GM18868 (cell line): ENCODE measurements at regions not wholly inside any gene's neighbourhood (a gene's known extent, or its start where the extent isn't known, plus 50 kb on each side); places are given as distances from the start of the nearest gene placed in this dataset.

Experiments used
- ATAC-seq: cut with Tn5 transposase; IDR thresholded peaks from one replicate; pipeline ENCODE4 v1.9.1; 2021; ENCODE audit warnings: mild to moderate bottlenecking, moderate library complexity; ENCODE audit not compliant: unreplicated experiment

DNA sequence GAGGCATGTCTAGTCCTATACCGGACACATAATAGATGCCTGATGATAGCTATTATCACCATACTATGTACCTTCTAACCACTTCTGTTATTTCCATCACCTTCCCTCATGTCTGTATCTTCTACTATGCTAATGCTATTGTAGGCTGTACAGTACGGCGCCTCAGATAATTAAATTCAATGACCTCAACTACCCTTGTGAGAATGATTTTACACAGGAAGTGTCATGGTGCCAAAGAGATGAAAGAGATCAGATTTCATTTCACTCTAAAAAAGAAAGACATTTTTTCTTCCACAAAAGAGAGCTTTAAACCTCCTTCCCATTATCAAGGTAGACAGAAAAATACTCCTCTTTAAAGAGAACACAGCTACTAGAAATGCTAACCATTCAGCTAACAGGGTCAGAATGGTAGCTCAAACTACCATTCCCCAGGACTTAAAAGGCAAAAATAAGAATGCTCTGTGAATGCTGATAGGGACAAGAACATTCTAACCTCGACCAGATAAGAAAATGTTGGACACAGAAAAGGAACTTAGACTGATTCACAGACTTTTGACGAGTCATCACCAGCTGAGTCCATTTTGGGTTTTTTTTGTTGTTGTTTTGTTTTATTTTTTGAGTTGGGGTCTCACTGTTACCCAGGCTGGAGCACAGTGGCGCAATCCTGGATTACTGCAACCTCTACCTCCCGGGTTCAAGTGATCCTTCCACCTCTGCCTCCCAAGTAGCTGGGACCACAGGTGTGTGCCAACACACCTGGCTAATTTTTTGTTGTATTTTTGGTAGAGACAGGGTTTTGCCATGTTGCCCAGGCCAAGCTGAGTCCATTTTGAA is 99.2 kb upstream of the RAPGEF2 start:
- ATAC-seq, result no peak

DNA sequence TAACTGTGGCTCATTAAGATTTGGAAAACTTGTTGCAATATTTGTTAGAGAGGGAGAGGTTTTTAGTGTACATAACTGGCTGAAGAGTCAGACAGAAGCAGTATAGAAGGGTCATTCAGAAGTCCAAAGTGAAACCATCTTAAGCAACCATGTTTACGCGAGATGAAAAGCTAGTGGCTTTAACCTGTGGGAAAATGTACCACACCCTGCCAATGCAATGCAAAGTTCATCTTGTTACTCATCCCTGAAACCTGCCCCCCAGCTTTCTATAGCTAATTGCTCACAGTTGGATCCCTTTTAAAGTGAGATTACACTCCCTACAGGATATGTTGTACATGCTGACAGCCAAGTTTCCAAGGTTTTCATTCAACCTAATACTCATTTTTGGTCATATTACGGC is 96.7 kb upstream of the RAPGEF2 start:
- ATAC-seq, result no peak

DNA sequence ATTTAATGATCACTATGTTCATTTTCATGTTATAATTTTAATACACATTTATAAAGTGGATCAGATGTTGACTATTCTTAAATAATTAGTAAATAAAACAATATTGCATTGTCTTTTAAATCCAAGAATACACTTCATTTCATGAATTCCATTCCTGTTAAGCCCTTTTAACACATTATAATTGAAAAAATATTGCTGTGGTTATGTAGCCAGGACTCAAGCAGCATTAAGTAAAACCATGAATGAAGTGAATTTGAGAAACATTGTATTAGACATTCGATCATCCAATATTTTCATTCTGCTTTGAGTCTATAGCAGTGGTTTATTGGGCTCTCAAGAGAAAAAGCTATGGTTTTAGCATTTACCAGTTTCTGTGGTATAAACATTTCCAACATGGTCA is 94.2 kb upstream of the RAPGEF2 start:
- no peak for ATAC-seq

DNA sequence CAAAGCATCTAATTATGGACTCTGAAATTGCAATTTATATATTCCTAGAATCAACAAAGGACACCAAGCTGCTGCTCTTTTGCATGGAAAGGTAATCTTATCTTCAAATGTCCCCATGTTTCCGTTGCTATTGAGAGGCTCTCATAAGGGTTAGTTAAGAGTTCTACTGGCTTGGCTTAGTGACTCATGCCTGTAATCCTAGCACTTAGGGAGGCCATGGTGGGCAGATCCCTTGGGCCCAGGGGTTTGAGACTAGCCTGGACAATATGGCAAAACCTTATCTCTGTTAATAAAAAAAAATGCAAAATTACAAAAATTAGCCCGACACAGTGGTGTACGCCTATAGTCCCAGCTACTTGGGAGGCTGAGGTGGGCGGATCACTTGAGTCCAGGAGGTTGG is 93.4 kb upstream of the RAPGEF2 start:
- no peak for ATAC-seq

DNA sequence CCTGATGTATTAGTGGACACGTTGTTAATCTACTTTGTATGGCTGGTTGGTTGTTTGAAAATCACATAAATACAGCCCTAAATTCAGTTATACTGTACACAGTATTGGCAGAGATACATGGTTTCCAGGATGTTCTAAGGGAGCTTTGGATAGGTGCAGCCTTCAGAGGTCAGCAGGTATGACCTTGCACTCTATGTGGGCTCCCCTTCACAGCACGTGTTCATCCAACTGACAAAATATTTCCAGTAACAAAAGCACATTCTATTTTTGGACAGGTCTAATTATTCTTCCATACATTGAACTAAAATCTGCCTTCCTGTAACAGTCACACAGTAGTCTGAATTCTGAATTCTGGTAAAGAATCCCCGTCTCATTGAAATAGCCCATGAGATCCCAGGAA is 92.8 kb upstream of the RAPGEF2 start:
- no peak for ATAC-seq

DNA sequence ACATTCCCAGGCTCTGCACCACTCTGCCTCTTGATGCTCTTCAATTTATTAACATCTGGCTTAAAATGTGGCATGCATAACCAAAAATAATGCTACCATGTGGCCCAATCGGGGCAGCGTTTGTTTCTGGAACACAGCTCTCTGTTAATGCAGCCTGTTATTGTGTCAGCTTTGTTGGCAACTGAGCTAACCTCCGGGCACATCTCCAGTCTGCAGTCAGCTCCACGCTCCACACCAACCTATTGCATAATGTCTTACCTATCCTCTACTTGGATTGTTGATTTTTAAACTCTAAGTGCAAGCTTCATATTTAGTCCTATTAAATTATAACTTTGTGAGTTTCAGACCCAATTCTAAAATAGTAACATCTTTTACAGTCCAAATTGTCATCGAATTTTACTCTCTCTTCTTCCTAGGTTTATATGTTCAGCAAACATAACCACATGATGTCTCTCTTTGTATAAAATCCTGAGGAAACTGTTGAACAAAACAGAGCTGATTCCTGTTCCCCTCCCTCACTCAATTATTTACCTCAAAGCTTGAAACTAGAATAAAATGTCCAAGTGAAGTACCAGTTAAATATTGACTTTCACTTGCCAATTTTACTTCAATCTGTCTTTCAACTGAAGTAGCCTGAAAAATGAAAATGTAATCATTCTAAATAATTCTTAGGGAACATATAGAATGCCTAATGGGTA is 92.2 kb upstream of the RAPGEF2 start:
- no peak for ATAC-seq

DNA sequence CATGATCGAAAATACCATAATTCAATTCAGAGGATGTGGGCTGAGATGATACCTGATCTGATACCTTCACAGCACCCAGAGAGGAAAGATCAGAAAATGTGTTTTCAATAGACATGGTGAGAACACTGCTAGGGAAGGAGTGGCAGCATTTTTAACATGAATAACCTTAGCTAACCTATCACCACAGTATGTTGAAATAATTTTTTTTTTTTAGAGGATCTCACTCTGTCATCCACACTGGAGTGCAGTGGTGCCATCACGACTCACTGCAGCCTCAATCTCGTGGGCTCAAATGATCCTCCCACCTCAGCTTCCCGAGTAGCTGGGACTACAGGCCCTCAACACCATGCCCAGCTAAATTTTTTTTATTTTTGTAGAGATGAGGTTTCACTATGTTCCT is 90.5 kb upstream of the RAPGEF2 start:
- ATAC-seq, result no peak

DNA sequence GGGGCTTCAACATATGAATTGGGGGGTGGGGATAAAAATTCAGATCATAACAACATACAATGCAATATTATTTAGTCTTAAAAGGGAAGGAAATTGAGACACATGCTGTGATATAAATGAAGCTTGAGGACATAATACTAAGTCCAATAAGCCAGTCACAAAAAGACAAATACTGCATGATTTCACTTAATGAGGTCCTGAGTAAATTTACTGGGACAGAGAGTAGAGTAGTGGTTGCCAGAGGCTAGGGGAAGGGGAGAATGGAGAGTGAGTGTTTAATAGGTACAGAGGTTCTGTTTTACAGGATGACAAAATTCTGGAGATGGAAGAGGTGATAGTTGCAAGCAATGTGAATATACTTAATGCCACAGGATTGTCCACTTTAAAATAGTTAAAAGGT is 89.2 kb upstream of the RAPGEF2 start:
- no peak for ATAC-seq

DNA sequence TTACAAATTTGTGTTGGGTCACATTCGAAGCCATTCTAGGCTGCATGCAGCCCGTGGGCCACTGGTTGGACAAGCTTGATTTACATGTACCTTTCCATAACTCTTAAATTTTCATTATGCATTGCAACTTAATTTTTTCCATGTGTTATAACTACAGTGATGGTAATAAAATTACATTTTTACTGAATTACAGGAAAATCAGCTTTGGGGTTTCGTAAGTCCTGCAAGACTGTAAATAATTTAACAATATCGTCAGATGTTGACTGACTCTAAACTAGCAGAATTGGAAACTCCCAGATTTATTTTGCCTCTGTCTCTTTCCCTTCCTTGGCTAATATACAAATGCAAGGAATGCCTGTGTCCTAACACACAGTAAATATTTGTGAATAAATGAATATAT is 88.0 kb upstream of the RAPGEF2 start:
- ATAC-seq, result no peak

DNA sequence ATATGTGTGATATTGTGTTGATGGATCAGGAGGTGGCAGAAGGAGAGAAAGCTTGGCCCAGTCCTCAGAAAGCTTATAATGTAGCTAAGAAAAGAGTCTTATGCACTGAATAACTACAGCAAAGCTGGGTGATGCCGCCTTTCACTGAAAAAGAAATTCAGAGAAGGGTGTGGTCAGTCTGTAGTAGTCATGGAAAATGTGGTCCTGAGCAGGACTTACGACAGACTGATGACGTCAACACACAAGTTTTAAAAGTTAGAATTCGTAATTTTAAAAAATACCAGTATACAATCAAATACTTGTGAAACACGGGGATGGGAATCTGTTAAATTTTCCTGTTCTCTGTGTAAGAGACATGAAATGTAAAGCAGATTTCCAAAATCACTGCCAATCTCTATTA is 87.0 kb upstream of the RAPGEF2 start:
- ATAC-seq, result no peak

DNA sequence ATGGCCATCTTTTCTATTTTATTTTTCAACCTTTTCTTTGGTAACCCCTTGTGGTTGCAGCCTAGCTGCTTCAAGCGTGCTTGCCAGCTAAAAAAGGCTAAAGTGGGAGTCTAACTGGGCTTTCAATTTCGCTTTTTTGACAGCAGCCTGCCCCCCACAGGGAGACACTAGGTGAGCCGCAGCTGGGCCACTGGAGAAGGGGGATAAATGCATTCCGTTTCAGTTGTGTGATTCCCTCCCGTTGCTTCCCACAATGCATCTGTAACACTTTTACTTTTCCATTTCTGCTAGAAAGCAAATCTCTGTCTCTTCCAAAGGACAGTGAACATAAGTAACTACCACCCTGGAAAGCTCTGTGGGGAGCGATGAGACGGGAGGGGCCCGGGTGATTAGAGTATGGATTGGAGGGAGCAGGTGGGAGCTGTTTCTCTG is 86.3 kb upstream of the RAPGEF2 start:
- peak; percentile 30 for ATAC-seq

DNA sequence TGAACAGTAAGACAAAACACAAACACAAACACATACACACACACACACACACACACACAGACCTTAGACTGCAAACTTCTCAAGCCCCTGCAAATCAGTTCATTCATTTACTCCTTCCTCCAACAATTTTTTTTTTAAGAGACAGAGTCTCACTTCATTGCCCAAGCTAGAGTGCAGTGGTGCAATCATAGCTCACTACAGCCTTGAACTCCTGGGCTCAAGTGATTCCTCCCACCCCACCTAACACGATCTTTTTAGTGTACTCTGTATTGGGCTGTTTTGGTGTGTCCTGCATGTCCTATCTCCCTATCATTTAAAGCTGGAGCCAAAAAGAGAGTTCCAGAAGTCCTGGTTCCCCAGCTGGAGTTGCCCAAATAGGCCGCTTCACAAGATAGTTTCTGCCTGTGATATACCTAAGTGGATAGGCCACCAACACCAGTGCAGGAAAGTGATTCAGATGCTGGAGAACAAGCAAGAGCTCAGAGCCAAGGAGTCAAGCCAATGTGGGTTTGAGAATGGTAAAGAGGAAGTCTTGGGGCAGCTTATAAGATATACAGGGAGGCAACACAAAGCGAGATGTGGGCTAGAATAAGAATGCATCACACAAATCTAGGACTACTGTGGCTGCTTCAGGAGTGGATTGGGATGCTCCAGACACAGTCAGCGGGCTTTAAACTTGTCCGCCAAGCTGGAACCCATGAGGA is 85.4 kb upstream of the RAPGEF2 start:
- ATAC-seq, result peak; percentile 55

DNA sequence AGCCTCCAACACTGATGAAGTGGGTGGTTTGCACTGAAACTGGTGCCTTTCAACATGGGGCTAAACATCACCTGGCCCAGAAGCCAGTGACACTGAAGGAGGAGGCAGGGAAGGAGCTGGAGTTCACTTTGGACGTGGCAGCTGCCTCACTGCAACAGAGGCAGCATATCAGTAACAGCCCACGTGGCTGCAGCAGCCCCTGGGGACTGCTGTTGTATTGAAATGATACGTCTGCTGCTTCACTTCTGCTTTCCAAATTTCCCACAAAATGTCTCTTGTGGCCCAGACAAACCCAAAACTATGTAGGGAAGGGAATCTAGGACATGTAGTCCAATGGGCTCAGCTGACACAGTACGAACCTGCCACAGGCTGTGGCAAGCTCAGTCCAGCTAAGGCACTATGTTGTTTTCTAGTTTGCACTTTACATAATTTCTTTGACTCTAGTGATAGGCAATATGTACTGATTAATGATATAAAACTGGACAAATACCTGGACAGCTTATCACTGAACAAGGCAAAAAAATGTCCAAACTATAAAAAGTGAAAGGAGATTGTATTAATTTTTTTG is 84.7 kb upstream of the RAPGEF2 start:
- ATAC-seq, result peak; percentile 97

DNA sequence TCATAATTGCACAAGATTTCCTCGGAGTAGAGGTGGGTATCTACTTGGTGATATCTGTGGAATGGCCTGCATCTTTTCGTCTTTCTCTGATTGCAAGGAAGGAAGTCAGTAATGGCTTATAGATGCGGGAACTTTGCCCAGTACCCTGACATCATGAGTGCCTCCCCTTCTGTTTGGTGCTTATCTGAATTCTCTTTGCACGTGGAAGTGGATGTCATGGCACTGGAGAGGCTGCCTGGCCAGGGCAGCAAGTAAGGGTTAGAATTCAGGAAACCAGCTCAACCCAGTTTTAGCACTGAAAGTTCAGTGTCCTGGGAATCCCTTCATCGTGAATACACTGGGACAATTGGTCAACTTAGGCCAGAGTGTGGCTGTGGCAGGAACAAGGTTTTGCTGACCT is 83.5 kb upstream of the RAPGEF2 start:
- ATAC-seq, result no peak

DNA sequence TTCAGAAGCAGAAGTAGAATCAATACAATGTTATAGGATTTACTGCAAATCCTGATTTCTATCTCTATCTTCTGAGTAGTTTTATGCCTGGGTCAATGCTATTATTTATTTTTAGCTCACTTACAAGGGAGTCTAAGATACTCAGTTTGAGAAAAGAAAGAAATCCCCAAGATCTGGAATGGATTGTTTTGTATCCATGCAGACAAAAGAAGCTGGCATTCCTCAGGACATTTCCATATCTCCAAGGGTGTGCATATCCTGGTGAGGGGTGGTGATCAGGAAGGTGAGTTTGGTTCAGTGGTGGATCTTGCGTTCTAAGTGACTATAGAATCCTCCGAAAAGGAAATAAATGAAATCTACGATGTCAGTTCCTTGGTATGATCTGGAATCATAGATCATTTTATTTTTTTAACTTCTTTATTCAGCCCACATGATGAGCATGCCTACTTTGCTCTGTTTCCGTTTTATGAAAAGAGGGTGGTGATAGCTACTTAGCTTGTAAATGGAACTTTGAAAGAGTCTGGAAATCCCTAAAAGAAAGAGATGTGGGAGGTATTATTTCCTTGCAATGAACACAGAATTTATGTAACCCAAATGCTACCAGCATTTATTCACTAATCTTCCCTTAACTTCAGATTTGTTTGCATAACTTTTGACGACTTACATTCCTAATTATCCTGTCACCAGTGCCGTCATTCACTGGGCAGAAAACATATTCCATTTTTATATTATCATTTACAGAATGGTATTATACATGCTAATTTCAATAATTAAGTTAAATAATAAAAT is 81.1 kb upstream of the RAPGEF2 start:
- ATAC-seq, result no peak

DNA sequence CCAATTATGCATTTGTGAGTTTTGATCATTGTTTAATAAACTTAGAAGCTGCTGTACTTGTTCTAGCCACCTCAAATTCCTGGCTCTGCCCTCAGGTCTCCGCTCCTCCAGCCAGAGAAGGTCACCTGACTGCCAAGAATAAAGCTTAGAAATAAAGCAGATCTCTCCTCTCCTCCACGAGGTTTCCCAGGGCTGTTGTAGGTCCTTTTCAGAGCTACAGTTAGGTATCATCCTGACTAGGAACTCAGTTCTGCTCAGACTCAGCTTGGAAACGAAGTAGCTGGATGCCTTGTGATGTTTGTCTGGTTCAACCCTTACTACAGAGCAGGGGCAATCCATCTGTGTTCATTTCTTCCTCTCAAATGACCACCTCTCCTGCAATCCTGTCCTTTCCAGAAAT is 79.1 kb upstream of the RAPGEF2 start:
- no peak for ATAC-seq

DNA sequence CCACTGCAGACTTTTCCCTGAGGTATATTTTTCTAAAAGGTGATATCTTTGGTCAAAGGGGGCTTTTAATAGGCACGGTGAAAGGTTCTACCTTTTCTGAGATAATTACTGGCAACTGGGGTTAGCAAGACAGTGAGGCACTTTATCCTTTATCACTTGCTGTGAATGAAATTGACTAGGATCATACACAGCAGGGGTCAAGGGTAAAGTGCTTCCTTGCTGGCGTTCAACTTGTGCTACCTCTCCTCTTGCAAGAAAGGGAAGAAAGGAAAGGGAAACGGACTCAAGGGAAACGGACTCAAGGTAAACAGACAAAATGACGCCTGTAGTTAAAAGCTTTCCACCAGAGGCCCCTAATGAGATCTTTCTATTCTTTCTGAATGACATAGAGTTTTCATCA is 78.6 kb upstream of the RAPGEF2 start:
- no peak for ATAC-seq

DNA sequence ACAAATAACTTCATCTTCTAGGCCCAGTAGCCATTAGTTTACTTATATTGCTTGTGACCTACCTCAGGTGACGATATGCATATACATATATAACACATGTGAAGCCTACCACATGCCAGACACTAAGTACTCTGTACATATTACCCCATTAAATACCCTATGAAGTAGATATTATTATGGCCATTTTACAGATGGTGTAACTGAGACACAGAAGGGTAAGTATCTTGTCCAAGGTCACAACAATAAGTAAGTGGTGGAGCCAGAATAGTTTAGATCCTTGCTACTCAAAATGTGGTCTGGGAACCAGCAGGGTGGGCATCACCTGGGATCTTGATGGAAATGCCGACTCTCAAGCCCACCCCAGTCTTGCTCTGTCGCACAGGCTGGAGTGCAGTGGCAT is 78.1 kb upstream of the RAPGEF2 start:
- ATAC-seq, result no peak

DNA sequence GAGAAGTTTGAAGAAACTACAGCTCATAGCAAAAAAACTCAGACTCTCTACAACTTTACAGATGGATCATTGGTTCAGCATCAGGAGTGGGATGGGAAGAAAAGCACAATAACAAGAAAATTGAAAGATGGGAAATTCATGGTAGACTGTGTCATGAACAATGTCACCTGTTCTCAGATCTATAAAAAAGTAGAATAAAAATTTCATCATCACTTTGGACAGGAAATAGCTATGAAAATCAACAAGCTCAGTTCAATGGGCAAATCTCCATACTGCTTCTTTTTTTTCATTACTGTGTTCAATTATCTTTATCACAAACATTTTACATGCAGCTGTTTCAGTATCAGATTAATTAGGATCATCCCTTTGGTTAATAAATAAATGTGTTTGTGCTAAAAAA is 76.5 kb upstream of the RAPGEF2 start:
- no peak for ATAC-seq

DNA sequence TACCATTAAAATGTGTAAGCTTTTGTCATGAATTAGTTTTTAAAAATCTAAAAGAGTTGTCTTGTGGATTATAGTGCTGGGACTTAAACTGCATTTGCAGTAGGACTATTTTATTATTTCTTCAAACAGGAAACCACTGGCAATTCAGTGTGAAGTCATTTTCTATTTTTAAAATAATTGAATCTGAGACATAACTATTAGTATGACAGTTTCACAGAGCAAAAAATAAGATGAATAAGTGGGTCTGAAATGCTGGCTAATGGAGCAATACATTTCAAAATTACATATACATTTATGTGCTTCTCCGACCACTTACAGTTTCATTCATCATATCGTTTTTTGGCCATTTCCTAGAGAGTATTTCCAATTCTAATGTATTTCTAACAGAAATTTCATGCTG is 75.3 kb upstream of the RAPGEF2 start:
- ATAC-seq, result peak; percentile 79

DNA sequence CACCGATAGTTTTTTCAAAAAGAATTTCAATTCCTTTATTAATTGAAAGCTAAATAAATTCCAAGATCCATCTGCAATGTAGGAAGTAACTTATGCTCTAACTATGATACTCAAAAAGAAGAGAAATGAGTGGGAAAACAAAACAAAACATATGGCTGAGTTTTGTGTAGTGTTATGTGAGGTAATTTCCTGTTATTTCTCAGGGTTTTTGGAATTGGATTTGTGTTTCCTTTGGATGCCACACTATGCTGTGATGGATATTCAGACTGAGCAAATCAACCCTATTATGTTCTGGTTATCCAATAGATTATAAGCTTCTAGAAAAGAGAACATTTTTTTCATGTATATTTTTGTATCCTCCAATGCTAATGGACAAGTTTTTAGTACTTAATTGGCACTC is 73.4 kb upstream of the RAPGEF2 start:
- ATAC-seq, result no peak
